Stimulated activated CD8-positive, alpha-beta memory T cell treated with anti-CD3 and anti-CD28 coated beads, Interleukin-7, amount 100 ng/mL, for 4 hours (primary cell): ENCODE measurements at regions not wholly inside any gene's neighbourhood (a gene's known extent, or its start where the extent isn't known, plus 50 kb on each side); places are given as distances from the start of the nearest gene placed in this dataset.
"Not testable (repeated sequence)": the region's sequence is repeated elsewhere in the genome, so short reads cannot be mapped to it uniquely, and the experiment has no call there.

Experiments
- DNase-seq, 2 donors: peaks; one replicate each; pipeline ENCODE4 v3.0.0-alpha.2; 2020; ENCODE audit warnings: low read depth in 2 of 2

- no peak for DNase-seq
Observed at GRCh38 chr4:67332627-67333026, 212.7 kb downstream of the CENPC start.

- DNase-seq = no peak
Observed at GRCh38 chr4:67328393-67328792, 216.9 kb downstream of the CENPC start.

GRCh38 chr4:67328018-67328278 is 217.4 kb downstream of the CENPC start:
- no peak for DNase-seq

- DNase-seq = peak; percentile 2 to 22
Observed at GRCh38 chr4:67327245-67328017, 217.9 kb downstream of the CENPC start.

- DNase-seq = no peak
Observed at GRCh38 chr4:67325791-67326190, 219.5 kb downstream of the CENPC start.

GRCh38 chr4:67320645-67321044 is 224.7 kb downstream of the CENPC start:
- no peak for DNase-seq

- not testable (repeated sequence) for DNase-seq
Observed at GRCh38 chr4:67319607-67320006, 225.7 kb downstream of the CENPC start.

- not testable (repeated sequence) for DNase-seq
Observed at GRCh38 chr4:67300497-67301185, 244.7 kb downstream of the CENPC start.

GRCh38 chr4:67292636-67293035 is 252.7 kb downstream of the CENPC start:
- no peak for DNase-seq

- no peak for DNase-seq
Observed at GRCh38 chr4:67292045-67292444, 253.3 kb downstream of the CENPC start.

- no peak for DNase-seq
Observed at GRCh38 chr4:67291644-67292043, 253.7 kb downstream of the CENPC start.

GRCh38 chr4:67288964-67289363 is 256.3 kb downstream of the CENPC start:
- DNase-seq = no peak

- DNase-seq = no peak
Observed at GRCh38 chr4:67286724-67287123, 258.6 kb downstream of the CENPC start.

- DNase-seq = no peak
Observed at GRCh38 chr4:67282749-67283148, 262.6 kb downstream of the CENPC start.

- DNase-seq = no peak
Observed at GRCh38 chr4:67275179-67275750, 270.0 kb downstream of the CENPC start.

- DNase-seq = not testable (repeated sequence)
Observed at GRCh38 chr4:67274671-67275070, 270.6 kb downstream of the CENPC start.

GRCh38 chr4:67273666-67274065 is 271.6 kb downstream of the CENPC start:
- DNase-seq = no peak

GRCh38 chr4:67261971-67262370 is 283.3 kb downstream of the CENPC start:
- no peak for DNase-seq

GRCh38 chr4:67256388-67257043 is 288.8 kb downstream of the CENPC start:
- no peak for DNase-seq

- DNase-seq = no peak
Observed at GRCh38 chr4:67250131-67250896, 295.0 kb downstream of the CENPC start.

GRCh38 chr4:67236788-67237187 is 308.5 kb downstream of the CENPC start:
- no peak for DNase-seq

GRCh38 chr4:67236318-67236717 is 309.0 kb downstream of the CENPC start:
- DNase-seq = no peak
